ENCODE measurements at regions not wholly inside any gene's neighbourhood (a gene's known extent, or its start where the extent isn't known, plus 50 kb on each side); places are given as distances from the start of the nearest gene placed in this dataset.

DNA sequence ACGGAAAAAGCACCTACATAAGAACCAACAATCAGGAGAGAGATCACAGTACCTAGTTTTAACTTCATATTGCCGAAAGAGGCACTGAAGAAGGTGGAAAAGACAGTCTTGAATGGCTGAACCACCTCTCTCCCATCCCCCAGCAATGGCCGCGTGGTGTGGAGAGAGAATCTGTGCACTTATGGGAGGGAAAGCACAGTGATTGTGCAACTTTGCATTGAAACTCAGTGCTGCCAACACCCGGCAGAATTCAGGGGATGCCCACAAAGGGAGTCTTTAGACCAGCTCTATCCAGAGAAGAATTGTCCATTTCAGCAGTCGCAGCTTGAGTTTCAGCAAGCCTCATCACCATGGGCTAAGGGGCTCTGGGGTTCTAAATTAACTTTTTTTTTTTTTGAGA, 186.3 kb upstream of the USP25 start:
- no peaks in the 10 kb centered on the region; a peak in 1 of 5 replicates for H3K27me3 ChIP-seq (ENCODE audit: control insufficient read depth in 2 of 2, insufficient read depth in 2 of 2, low read length in 2 of 2)
- FAIRE-seq (no peak), DNase-seq (ENCODE audit: extremely low read depth in 1 of 4, low spot score in 3 of 4) (no peak), ATAC-seq (peak; percentile 42; the same call in 1 of the 3 replicates)
- H3K27ac ChIP-seq (ENCODE audit: extremely low read depth, low read depth, low read length) = no peak overlapping the region
- no peaks in the 10 kb centered on the region for H3K4me1 ChIP-seq (replicated peaks in 1 of 2; ENCODE audit: control insufficient read depth in 2 of 2, insufficient read depth in 2 of 2, low read length in 2 of 2)
- H3K4me2 ChIP-seq (ENCODE audit: insufficient read depth, low read length) = no peak overlapping the region
- WGBS (ENCODE audit: insufficient coverage, low coverage, missing lambda C conversion rate) = 0% methylated on average over 6 of the region's 6 CpGs
- ChIA-PET POLR2A (interaction anchor here (0.6 kb wide), 1 partner anchor 392 kb away, joined by 4 read pairs; no protein-coding TSS in a partner anchor), CTCF (ENCODE audit: low intra/inter-chr PET ratio) (no interaction called here)
- H3K9ac ChIP-seq (ENCODE audit: insufficient read depth in 1 of 2, low read depth in 2 of 2, low read length in 2 of 2) = no peak overlapping the region
- in situ Hi-C loops (cut with MboI) = no loop called here
- no peaks in the 10 kb centered on the region for H3K9me3 ChIP-seq (replicated peaks; ENCODE audit: control insufficient read depth, insufficient read depth, low read depth, low read length)
- TF ChIP-seq ZNF133 (CRISPR knock-in tag; IDR thresholded peaks at IDR 0.05) = no peak
- no peak for TF ChIP-seq TOE1 (IDR thresholded peaks at IDR 0.05; ENCODE audit: borderline replicate concordance)
- no peak for TF ChIP-seq TOE1 (CRISPR knock-in tag; IDR thresholded peaks at IDR 0.05; ENCODE audit: borderline replicate concordance, low read depth)
- 0 out of 2 replicates have a peak, but pooled peaks have one; percentile 20 for TF ChIP-seq NFE2 (IDR thresholded peaks at IDR 0.05; ENCODE audit: low read depth)
- TF ChIP-seq, protein P1, sequence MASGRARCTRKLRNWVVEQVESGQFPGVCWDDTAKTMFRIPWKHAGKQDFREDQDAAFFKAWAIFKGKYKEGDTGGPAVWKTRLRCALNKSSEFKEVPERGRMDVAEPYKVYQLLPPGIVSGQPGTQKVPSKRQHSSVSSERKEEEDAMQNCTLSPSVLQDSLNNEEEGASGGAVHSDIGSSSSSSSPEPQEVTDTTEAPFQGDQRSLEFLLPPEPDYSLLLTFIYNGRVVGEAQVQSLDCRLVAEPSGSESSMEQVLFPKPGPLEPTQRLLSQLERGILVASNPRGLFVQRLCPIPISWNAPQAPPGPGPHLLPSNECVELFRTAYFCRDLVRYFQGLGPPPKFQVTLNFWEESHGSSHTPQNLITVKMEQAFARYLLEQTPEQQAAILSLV (tag; IDR thresholded peaks at IDR 0.05) = peak; percentile 46; the same call in 1 of the 2 replicates
- TF ChIP-seq RBM39 (optimal IDR thresholded peaks at IDR 0.05; ENCODE audit: low read depth, low read length) = no peak
- TF ChIP-seq PCBP2 (IDR thresholded peaks at IDR 0.05; ENCODE audit: low read depth, low read length, poor library complexity, severe bottlenecking) = no peak
- TF ChIP-seq, protein P2, sequence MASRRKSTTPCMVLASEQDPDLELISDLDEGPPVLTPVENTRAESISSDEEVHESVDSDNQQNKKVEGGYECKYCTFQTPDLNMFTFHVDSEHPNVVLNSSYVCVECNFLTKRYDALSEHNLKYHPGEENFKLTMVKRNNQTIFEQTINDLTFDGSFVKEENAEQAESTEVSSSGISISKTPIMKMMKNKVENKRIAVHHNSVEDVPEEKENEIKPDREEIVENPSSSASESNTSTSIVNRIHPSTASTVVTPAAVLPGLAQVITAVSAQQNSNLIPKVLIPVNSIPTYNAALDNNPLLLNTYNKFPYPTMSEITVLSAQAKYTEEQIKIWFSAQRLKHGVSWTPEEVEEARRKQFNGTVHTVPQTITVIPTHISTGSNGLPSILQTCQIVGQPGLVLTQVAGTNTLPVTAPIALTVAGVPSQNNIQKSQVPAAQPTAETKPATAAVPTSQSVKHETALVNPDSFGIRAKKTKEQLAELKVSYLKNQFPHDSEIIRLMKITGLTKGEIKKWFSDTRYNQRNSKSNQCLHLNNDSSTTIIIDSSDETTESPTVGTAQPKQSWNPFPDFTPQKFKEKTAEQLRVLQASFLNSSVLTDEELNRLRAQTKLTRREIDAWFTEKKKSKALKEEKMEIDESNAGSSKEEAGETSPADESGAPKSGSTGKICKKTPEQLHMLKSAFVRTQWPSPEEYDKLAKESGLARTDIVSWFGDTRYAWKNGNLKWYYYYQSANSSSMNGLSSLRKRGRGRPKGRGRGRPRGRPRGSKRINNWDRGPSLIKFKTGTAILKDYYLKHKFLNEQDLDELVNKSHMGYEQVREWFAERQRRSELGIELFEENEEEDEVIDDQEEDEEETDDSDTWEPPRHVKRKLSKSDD (conservative IDR thresholded peaks at IDR 0.05; ENCODE audit: low read length) = no peak
- TF ChIP-seq HMG20A (CRISPR knock-in tag; conservative IDR thresholded peaks at IDR 0.05) = no peak
- no peak for TF ChIP-seq KHSRP (IDR thresholded peaks at IDR 0.05)
- peak; percentile 91 for TF ChIP-seq CEBPB (tag; IDR thresholded peaks at IDR 0.05)
- TF ChIP-seq YY1 (IDR thresholded peaks at IDR 0.05; ENCODE audit: borderline replicate concordance in 1 of 3, control insufficient read depth in 1 of 3, extremely low read depth in 1 of 3, insufficient read depth in 3 of 3, insufficient read length in 1 of 3, insufficient replicate concordance in 2 of 3, low read depth in 1 of 3, low read length in 2 of 3) = peak in 1 of 3 experiments; percentile 34
- 0 out of 2 replicates have a peak, but pooled peaks have one; percentile 30 for TF ChIP-seq CEBPG (CRISPR knock-in tag; IDR thresholded peaks at IDR 0.05)
- TF ChIP-seq CEBPG (tag; conservative IDR thresholded peaks at IDR 0.05 in 1 of 2, IDR thresholded peaks at IDR 0.05 in 1 of 2) = peak in 1 of 2 experiments; percentile 67; a peak in 1 of 4 replicates
- TF ChIP-seq, protein P3, sequence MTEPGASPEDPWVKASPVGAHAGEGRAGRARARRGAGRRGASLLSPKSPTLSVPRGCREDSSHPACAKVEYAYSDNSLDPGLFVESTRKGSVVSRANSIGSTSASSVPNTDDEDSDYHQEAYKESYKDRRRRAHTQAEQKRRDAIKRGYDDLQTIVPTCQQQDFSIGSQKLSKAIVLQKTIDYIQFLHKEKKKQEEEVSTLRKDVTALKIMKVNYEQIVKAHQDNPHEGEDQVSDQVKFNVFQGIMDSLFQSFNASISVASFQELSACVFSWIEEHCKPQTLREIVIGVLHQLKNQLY (CRISPR knock-in tag; conservative IDR thresholded peaks at IDR 0.05) = no peak
- BruUV-seq (replicated peaks) = no TSS peak
- H3K36me3 ChIP-seq (ENCODE audit: control insufficient read depth, insufficient read depth, low read length) = no peaks in the 10 kb centered on the region
- H3K79me2 ChIP-seq (ENCODE audit: control insufficient read depth, insufficient read depth, low read length) = no peaks in the 10 kb centered on the region
- intact Hi-C loops (cut with micrococcal nuclease) = no loop called here
- no peak overlapping the region for H2AFZ ChIP-seq (ENCODE audit: low read depth, low read length)
- H4K20me1 ChIP-seq (replicated peaks; ENCODE audit: control insufficient read depth, insufficient read depth, low read length) = no peaks in the 10 kb centered on the region
- no peaks in the 10 kb centered on the region for H3K9me1 ChIP-seq (ENCODE audit: control insufficient read depth, insufficient read depth, low read length)
- H3K4me3 ChIP-seq = no peak overlapping the region
